IPS-18c (cell line): ENCODE measurements at regions not wholly inside any gene's neighbourhood (a gene's known extent, or its start where the extent isn't known, plus 50 kb on each side); places are given as distances from the start of the nearest gene placed in this dataset.
"Not testable (repeated sequence)": the region's sequence is repeated elsewhere in the genome, so short reads cannot be mapped to it uniquely, and the experiment has no call there.

Experiments
- H3K4me3 ChIP-seq: 2 replicates; pipeline ENCODE4 v1.7.0; 2013; ENCODE audit warnings: low read depth, mild to moderate bottlenecking, low read length, moderate library complexity; ENCODE audit not compliant: insufficient read depth
- H3K9me3 ChIP-seq: one replicate; pipeline ENCODE4 v1.6.1; 2013; ENCODE audit warnings: mild to moderate bottlenecking, low read length, moderate library complexity; ENCODE audit not compliant: control insufficient read depth, insufficient read depth

DNA sequence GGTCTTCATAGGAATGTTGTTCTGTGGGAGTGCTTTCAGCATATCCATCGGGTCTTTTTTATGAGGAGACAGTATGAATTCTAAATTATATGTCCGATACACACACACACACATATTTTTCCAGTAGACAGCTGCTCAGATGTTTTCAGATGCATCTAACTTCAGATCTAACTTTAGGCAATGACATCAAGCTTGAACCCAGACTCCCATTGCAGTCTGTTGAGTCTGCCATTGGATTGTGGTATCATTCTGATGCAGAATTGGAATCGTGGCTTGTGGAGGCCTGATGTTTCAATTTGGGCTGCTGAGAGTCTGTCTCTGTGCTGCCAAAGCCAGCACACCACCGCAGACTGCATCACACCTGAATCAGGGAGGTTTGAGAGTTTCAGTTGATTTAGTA, 376.4 kb downstream of the OSTF1 start:
- no peak overlapping the region for H3K4me3 ChIP-seq
- H3K9me3 ChIP-seq, result no peaks in the 10 kb centered on the region

DNA sequence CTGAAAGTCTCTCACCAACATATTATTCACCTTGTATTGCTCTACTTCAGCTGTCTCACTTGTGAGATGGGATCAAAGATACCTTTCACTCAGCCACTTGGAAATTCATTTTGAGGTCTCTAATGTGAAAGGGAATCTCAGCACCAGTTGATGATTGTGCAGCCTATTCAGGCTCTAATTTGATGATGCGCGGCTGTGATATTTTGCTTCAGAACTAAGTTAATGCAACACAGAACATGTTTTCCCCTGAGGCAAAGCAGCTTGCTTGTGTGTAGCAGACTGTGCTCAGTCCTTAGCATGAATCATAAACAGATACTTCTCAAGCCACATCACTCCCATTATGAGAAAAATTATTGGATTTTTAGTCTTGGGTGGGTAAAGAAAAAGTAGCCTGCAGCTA, 378.8 kb downstream of the OSTF1 start:
- Histone ChIP-seq H3K9me3 (no peaks in the 10 kb centered on the region), H3K4me3 (no peak overlapping the region)

DNA sequence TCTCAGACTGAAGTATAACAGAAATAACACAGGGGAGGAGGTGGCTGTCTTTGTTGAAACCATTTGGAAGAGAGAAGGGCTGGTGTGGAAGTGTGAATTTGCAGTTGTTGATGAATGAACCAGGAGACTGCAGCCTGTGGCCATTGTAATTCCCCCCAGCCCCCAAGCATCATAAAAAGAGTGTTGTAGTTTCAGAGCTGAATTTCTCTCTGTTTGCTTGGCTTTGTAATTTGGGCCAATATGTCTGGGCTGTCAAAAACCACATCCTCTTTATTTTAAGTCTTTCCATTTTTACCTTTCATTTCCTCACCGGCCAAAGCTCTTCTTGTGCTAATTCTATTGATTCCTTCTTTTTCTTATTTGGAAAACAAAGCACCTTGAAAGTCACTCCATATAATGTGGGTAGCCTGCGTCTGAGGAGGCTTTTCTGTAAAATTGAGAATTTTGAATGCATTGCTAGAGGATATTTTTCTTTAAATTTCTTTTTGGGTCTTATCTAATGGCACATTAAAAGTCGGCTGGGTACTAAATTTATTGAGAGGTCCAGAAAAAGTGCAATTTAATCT, 383.3 kb downstream of the OSTF1 start:
- Histone ChIP-seq H3K9me3 (no peaks in the 10 kb centered on the region), H3K4me3 (no peak overlapping the region)

DNA sequence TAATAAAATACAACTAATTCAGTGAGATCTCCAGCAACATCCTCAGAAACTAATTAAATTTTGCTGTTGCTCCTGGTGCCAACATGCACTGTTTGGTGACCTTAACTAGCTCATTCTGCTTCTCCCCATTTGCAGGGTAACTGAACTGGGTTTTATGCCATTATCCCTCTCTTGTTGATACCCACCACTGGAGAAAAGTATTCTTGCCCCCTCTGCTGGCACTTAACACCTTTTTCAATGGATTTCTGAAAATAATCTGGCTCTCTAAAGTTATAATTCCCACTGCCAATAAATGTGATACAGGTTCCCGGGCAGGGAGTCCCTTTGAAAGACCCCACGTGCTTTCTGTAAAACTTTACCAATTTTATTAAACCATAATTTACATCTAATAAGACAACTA, 394.3 kb downstream of the OSTF1 start:
- no peak overlapping the region for H3K4me3 ChIP-seq

DNA sequence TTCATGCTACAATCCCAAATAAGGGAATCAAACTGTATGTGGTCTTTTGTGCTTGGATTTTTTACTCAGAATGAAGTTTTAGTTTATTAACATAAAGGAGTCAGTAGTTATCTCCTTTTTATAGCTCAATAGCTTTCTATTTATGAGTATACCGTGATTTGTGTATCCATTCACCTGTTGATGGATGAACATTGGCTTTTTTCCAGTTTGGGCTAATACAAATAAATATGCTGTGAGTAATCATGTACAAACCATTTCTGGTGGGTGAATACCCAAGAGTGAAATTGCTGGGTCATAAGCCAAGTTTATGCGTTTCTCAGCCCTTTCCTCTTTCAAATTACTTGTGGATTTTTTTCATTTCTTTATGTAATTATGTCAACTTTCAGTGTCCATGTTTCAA, 395.3 kb downstream of the OSTF1 start:
- Histone ChIP-seq H3K4me3 (no peak overlapping the region), H3K9me3 (no peaks in the 10 kb centered on the region)

More for the DNA sequence above, 394.3 kb downstream of the OSTF1 start:
- peaks cover 3% of the 10 kb centered on the region for H3K9me3 ChIP-seq

DNA sequence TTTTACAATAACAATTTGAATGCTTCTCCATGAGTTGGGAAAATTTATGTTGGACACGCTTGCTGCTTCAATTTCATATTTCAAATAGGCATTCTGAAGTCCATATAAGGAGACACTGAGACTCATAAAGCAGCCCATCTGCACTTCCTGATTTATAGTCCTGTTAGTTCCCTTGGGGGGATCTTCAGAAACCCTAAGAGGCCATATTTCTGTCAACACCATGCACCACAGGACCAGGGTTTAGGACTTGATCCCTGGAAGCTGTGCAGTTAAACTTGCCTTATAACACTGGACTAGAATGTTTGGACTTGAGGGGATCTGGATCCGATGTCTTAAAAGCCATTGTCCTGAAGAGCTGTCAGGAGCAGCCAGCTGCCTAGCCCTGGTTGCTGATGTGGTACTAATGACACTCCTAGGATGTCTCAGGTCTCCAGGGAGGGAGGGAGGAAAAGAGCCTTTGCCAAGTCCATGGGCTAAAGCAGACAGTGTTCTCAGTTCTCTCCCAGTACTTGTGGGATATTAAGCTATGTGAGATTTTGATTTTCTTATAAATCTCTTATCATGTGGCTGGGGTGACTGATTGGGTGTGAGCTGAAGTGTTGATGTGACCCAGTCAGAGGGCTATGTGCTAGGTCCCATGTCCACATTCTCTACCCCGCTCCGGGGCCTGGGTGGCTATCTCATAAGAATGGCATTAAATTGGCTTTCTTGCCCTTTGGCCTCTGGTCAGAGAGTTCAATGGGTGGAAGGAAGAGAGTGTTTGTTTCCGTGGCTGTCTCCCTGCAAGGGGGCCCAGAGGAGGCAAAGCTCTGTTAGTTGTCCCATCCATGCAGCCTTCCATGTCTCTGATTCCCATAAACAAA, 399.8 kb downstream of the OSTF1 start:
- Histone ChIP-seq H3K4me3 (no peak overlapping the region), H3K9me3 (peaks cover 2% of the 10 kb centered on the region)

DNA sequence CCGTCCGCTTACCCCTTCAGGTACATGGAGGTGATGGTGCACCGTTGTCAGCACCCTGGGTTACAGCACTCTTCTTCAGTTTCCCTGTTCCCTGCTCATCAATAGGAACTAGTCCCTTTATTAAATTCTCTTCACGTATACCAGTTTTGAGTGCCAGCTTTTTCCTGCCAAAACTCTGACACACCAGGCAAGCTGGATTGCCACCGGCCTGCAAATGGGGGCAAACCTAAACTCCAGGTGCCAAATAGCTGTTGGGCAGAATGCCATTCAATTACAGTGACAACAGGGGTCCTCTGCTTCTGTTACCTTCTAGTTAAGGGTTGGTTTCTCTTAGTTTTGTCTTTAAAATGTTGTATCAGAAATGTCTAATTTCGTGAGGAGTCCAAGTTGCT, 400.4 kb downstream of the OSTF1 start:
- Histone ChIP-seq H3K4me3 (no peak overlapping the region), H3K9me3 (peaks cover 2% of the 10 kb centered on the region)

DNA sequence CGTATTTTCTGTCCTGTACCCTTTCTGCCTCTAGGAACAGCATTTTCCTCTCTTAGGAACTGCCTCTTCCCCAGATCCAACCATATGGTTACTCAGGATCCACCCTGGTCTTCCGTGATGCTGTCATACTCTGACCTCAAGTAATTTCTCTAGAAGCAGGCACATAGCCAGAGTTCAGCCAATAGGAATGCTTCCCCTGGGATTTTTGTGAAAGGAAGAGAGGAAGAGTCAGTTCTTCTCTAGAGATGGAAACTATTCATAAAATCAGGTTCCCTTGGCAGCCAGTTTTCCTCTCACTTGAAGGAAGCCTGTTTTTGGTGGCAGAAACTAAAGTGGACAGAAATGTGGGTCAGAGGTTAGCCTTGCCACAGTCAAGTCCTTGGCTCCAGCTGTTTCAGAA, 400.1 kb upstream of the PCSK5 start:
- peaks cover 2% of the 10 kb centered on the region for H3K9me3 ChIP-seq
- no peak overlapping the region for H3K4me3 ChIP-seq

DNA sequence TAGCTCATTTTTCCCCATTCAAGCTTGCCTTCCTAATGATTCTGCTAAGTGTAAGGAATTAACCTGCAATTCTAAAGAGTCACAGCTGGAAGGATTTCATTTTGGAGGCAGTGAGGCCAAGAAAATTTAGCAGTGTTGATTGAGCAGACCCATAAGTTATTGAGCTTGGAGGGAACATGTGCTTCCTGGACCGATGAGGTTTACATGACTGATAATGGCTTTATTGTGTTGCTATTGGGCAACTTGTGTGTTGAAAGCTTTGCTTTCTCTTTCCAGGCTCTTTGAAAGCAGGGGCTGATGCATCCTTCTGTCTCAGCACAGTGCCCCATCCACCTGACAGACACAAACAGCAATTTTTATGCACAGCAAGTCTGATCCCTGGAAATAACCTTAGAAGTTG, 398.9 kb upstream of the PCSK5 start:
- Histone ChIP-seq H3K9me3 (peaks cover 2% of the 10 kb centered on the region), H3K4me3 (no peak overlapping the region)

DNA sequence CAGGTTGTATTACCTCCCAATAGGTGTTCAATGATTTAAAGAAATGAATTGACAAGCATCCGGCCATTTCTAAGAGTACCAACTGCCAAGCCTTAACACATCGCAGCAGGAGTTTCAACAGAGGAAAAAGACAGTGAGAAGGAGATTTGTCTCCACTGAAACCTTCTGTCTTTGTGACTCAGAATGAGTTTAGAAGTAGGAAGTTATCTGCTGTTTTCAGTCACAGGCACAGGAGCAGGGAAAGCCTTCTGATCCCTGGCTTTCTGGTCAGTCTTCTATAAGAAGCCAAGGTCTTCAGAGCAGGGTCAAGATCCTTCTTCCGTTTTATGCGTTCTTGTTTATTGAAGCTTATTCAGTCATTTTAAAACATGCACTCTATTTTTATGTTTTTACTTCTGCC, 390.7 kb upstream of the PCSK5 start:
- no peaks in the 10 kb centered on the region for H3K9me3 ChIP-seq
- H3K4me3 ChIP-seq, result no peak overlapping the region

DNA sequence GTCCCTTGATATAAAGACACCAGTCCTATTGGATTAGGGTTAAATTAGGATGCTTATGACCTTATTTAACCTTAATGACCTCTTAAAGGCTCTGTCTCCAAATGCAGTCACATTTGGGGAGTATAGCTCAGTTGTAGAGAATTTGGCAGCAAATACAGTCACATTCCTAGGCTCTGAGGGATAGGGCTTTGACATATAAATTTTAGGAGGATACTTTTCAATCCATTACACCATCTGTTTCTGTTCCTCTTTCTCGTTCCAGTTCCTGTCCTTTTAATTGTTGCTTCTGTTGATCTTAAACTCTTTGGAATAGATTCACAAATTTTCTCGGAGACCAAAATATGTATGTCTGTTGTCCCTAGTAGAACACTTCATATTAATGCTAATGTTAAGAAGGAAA, 390.0 kb upstream of the PCSK5 start:
- no peak overlapping the region for H3K4me3 ChIP-seq
- H3K9me3 ChIP-seq, result no peaks in the 10 kb centered on the region

DNA sequence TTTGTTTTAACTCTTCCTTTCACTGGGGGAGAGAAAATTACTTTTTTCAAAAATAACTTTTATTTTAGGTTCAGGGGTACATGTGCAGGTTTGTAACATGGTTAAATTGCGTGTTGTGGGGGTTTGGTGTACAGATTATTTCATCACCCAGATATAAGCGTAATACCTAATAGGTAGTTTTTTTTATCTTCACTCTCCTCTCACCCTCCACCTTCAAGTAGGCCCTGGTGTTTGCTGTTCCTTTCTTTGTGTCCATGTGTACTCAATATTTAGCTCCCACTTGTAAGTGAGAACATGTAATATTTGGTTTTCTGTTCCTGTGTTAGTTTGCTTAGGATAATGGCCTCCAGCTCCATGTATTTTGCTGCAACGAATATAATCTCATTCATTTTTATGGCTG, 389.5 kb upstream of the PCSK5 start:
- not testable (repeated sequence) for H3K4me3 ChIP-seq, H3K9me3 ChIP-seq

DNA sequence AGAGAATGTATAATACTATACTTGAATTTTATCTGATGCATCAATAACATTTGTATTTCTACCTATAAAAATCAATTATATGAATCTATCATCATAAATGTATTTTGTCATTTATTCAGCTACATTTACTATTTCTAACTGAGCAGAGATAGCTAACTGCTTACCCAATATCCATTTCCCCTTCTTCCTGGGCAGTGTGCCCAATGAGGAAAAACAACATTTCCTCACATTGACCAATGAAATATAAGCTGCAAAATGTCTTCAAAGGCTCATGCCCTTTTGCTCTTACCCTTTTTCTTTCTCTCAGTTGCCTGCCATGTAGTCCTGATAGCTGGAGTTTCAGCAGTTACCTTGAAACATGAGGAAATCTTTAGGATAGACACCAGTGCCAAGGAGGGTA, 385.8 kb upstream of the PCSK5 start:
- Histone ChIP-seq H3K9me3 (no peaks in the 10 kb centered on the region), H3K4me3 (no peak overlapping the region)

DNA sequence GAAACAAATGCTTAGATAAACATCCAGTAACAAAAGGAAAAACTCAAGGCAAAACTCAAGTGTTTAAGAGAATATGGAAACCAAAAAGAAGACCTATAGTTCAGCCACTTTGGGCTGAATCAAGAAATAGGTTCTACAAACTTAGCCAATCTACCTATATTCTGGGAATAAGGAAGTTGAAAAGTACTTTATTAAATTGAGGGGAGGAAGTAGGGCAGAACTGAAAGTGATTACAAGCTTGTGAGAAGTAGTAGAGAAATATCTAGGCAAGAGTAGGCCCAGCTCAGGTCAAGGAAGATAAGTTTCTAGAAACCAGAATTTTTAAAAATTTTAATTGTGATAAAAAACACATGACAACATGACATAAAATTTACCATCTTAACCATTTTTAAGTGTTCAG, 384.8 kb upstream of the PCSK5 start:
- Histone ChIP-seq H3K9me3 (no peaks in the 10 kb centered on the region), H3K4me3 (no peak overlapping the region)

DNA sequence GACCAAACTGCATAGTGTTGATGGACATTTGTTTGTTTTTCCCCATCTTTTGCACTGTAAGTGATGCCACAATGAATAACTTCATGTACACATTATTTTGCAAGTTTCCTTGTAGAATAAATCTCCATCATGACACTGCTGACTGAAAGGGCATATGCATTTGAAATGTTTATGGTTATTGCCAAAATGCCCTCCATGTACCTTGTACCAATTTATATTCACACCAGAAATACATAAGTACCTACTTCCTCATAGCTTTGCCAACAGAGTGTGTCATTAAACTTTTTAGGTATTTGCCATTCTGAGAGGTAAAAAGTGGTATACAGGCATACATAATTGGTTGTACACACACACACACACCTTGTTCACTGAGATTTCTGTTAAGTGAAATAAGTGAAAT, 361.0 kb upstream of the PCSK5 start:
- H3K4me3 ChIP-seq, result no peak overlapping the region

DNA sequence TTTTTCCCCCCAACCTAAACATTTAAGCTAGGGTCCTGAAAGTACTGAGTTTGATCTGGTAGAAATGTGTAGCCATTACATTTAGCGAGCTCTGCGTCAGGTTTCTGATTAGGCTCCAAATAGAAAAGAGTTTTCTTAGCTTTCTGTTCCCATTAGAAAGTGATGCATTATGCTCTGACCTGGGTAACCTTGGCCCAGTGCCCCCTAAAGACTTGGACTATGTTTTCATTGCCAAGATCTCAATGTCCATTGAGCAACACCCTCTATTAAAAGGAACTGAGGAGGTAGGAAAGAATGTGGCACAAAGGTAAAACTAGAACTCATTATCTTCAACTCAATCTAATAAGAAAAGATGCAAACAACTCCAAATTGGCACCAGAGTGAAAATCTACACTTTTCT, 358.9 kb upstream of the PCSK5 start:
- Histone ChIP-seq H3K4me3 (no peak overlapping the region), H3K9me3 (no peaks in the 10 kb centered on the region)

More for the DNA sequence above, 361.0 kb upstream of the PCSK5 start:
- H3K9me3 ChIP-seq, result no peaks in the 10 kb centered on the region

DNA sequence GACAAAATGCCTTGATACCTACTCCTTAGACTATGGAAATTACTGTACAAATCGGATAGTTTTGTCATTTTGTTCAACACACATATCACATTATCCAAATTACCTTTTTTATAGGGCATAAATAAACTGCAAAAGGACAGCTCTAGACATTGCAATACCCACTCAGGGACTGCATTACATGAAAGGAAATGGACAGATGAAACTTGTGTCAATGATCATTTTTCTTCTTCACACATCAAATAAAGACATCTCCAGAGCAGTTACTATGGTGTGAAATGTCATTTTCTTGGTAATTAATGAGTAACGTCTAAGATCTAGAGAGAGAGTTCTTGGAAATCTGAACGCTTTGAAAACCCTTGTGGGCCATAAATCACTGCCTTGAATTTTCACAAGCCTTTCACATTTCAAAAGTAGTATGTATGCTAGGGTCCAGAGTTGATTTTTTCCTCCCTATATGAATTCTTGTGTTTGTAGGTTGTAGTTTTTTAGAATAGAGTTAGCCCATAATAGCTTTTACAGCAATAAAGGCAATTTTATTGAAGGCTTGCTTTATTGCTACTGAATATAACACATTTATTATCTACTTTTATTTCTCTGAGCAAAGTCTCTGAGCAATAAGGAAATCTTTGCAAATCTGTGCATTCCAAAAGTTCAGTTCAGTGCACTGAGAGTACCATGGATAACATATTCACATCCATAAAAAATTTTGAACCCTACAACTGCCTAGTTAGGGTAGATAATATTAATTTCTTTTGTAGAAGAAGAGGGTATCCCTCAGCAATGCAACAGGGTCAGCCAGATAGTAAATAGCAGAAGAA, 358.0 kb upstream of the PCSK5 start:
- no peak overlapping the region for H3K4me3 ChIP-seq

DNA sequence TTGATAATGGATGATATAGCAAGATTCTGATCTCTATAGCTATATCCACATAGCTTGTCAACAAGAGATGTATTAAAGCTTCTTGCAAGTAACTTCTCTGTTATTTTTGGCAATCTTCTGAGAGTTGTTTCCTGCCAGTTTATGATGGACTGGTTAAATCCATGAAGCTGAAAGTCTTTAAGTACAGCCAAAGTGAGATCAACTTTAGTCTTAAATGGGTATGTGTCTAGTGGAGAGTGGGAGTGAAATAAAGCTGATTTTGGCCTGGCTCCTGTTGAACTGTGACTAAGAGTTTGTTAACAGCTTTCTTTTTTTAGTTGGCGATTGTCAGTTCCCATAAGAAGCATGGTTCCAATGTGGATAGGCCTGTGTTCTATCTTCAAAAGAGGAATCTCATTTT, 350.9 kb upstream of the PCSK5 start:
- no peak overlapping the region for H3K4me3 ChIP-seq

More for the DNA sequence above, 358.0 kb upstream of the PCSK5 start:
- no peaks in the 10 kb centered on the region for H3K9me3 ChIP-seq

More for the DNA sequence above, 350.9 kb upstream of the PCSK5 start:
- H3K9me3 ChIP-seq, result no peaks in the 10 kb centered on the region
